ENCODE measurements at regions not wholly inside any gene's neighbourhood (a gene's known extent, or its start where the extent isn't known, plus 50 kb on each side); places are given as distances from the start of the nearest gene placed in this dataset.
"Not testable (repeated sequence)": the region's sequence is repeated elsewhere in the genome, so short reads cannot be mapped to it uniquely, and the experiment has no call there.

GRCh38 chr13:88739195-88739594, 1068.0 kb downstream of the SLITRK5 start:
- no peak for DNase-seq

DNA sequence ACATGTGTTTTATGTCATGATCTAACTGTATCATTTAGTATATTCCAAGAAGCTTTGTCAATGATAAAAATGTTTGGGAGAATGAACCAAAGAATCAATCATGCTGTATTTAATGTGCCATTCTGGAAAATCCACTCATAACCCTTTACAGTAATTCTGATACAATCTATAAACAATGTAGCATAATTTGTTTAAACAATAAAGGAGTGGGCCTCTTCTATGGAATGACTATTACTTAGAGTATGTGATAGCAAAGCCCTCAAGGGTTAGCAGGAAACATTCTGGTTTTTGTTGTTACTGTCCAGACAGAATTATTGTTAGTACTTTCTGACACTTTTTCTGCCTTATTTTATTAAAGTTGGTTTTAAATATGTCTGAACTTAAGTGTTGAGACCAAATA, 1073.1 kb downstream of the SLITRK5 start:
- DNase-seq: no peak

DNA sequence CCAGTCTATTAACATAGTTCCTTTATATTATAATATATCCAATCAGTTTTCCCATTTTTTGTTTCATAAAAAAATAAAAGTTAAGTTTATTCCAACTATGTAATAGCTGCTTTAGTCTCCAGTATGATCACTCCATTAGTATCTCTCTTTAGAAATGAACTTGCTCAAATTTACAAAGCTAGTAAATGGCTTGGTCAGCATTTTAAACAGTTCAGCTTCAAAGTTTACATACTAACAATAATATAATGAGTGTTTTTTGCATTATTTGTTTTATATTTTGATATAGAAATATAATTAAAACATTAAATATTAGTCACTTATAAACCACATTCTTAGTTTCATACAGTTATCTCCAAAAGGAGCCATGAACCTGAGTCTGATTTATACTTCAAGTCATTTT, 1073.8 kb downstream of the SLITRK5 start:
- no peak for DNase-seq

- peak; percentile 27 for DNase-seq
Measured at GRCh38 chr13:88752041-88752440, 1080.9 kb downstream of the SLITRK5 start.

DNA sequence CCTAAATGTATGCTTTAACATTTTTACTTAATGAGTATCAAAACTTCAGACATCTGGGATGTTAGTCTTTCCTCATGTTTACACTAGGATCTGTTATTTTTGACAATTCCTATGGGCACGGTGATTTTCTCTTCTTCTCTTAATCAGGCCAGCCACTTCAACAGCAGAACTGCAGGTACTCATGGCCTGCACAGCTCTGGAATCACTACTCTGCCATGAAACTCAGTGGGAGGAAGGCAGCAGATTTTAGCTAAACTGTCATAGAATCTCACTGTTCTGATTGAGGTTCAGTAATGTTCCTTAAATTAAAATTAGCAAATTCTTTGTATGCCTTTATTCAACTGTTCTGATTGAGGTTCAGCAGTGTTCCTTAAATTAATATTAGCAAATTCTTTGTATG, 1083.0 kb downstream of the SLITRK5 start:
- no peak for DNase-seq

DNA sequence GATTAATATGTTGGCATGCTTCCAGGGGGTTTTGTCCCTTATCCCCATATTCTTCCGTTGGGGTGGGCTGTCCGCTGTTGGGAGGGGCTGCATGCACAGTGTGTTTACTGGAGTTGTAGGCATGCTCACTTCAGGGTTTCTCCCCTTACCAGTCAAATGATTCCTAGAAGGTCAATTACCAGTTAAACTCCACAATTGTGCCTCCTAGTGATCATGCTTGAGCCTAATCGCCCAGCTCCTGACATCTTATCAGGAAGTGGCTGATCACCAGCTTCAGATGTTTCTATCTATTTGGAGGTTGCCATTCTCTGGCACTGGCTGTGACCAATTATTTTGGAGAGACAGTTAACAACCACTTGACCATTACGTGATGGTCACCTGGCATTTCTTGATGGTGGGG, 1090.0 kb downstream of the SLITRK5 start:
- DNase-seq: no peak

DNA sequence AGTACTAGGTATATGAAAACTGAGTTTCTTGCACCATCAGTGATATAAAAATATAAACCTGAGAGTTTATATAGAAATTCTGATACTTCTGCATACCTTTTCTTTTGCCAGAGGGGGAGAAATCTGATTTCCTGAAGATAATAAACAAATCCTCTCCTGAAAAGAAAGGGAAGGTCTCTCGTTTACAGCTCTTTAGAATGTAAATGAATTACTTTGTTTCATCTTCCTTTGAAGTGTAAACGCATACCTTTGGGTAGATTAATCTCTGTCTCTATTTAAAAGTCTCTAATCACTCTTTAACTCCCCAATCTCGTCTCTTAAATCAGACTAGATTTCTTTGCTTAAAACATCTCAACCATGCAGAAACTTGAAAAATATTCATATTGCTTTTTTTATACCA, 1092.9 kb downstream of the SLITRK5 start:
- DNase-seq: no peak

DNA sequence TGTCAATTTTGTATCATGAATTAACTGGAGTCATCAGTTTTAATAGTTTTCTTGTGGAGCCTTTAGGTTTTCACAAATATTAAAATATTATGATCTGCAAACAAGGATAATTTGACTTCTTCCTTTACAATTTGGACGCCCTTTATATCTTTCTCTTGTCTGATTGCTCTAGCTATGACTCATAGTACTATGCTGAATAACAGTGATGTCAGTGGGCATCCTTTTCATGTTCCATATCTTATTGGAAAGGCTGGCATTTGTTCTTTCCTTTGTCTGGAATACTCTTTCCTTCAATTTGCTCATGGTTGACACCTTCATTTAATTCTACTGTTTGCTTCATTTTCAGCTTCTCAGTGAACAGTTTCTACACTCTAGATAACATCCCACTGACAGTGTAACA, 1129.3 kb downstream of the SLITRK5 start:
- DNase-seq: peak; percentile 35

GRCh38 chr13:88801361-88801760, 1130.2 kb downstream of the SLITRK5 start:
- DNase-seq: no peak

- DNase-seq: no peak
Measured at GRCh38 chr13:88802886-88803285, 1131.7 kb downstream of the SLITRK5 start.

DNA sequence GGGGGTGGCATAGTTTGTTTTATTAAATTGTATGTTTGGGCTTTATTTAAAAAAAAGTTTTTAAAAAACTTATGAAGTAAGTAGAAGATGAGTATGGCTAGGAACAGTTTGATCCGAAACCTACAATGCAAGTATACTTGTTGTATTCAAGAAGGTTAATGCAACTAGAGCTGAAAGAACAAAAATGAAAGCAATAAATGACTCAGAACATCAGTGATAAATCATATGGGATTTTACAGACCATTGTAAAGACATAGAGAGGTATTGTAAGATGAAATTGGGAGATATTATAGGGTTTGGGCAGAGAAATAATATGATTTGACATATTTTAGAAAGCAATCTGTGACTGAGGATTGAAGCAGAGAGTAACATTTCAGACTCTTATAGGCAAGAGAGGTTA, 1135.3 kb downstream of the SLITRK5 start:
- no peak for DNase-seq

DNA sequence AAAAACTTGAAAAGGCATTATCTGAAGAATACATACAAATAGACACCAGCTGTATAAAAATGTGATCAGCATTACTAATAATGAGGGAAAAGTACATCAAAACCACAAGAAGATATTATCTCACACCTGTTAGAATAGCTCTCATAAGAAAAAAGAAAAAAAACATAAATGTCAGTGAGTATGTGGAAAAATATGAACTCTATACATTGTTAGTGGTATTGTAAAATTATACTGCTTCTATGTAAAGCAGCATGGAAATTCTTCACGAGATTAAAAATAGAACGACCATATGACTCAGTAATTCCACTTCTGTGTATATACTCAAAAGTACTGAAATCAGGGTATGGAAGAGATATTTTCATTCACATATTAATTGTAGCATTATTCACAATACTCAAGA, 1146.4 kb downstream of the SLITRK5 start:
- no peak for DNase-seq

GRCh38 chr13:88823114-88823513, 1151.9 kb downstream of the SLITRK5 start:
- no peak for DNase-seq

DNA sequence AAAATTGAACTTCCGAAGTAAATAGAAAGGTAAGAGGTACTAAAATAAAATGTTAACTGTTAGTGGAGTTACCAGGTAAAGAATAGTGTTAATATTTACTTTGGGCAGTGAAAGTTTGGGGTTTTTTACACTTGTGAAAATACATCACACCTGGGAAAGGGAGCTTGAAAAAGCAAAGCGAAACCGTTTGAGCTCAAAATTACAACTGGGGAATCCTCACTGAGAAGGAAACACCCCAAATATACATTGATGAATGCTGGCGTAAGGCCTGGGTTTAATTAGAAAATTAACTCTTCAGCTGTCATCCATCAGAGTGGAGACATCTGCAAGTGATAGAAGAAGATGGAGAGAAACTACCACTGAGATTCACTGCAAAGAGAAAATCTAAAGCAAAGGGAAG, 1153.0 kb downstream of the SLITRK5 start:
- no peak for DNase-seq

DNA sequence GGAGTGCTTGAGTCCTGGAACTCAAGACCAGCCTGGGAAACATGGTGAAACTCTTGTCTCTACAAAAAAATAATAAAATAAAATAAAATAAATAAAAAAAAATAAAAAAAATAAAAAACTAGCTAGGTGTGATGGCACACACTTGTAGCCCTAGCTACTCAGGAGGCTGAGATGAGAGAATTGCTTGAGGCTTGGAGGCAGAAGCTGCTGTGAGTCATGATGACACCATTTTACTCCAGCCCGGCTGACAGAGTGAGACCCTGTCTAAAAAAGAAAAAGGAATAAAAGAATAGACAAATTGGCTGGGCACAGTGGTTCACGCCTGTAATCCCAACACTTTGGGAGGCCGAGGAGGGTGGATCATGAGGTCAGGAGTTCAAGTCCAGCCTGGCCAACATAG, 1168.9 kb downstream of the SLITRK5 start:
- DNase-seq: no peak

DNA sequence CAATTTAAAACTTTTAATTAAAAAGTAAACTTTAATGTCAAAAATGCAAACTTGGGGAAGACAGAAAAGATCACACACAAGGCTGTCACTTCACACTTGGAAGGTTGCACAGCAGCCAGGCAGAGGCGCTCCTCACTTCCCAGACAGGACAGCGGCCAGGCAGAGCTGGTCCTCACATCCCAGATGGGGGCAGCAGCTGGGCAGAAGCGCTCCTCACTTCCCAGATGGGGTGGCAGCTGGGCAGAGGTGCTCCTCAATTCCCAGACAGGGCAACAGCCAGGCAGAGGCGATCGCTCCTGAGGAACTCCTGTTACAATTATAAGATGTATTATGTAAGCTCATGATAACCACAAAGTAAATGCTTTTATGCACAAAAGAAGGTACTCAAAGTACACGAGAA, 1181.1 kb downstream of the SLITRK5 start:
- not testable (repeated sequence) for DNase-seq

- DNase-seq: peak; percentile 75
Measured at GRCh38 chr13:88857256-88857655, 1186.1 kb downstream of the SLITRK5 start.

GRCh38 chr13:88862095-88862620, 1191.0 kb downstream of the SLITRK5 start:
- DNase-seq: peak; percentile 88

- no peak for DNase-seq
Measured at GRCh38 chr13:88863116-88863515, 1191.9 kb downstream of the SLITRK5 start.

DNA sequence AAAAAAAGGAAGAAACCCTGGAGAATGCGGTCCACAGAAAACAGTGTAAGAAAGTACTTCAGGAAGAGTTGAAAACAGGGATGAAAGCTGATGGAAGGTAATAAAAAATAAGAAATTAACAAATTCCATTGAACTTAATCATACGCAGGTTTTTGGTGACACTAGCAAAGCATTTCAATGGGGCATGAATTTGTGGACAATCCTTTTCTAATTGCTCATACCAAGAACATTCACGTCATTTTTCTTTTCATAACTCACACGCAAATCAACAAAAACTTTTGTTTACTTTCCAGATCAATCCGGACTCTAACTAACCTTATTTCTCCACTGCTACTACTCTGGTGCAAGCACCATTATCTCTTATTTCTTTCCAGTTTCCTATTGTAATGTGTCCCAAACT, 1195.0 kb downstream of the SLITRK5 start:
- no peak for DNase-seq

DNA sequence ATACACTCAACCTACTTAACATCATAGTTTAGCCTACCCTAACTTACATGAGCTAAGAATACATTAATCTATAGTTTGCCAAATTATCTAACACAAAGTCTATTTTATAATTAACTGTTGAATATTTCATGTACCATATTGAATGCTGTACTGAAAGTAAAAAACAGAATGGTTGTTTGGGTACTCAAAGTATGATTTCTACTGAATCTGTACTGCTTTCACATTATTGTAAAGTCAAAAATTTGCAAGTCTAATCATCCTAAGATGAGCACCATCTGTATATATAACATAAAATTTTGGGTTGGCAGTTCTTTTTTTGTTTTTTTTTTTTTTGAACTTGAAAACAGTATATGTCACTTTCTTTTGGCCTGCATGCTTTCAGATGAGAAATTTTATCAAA, 1212.6 kb downstream of the SLITRK5 start:
- no peak for DNase-seq

- DNase-seq: no peak
Measured at GRCh38 chr13:88887045-88887662, 1216.0 kb downstream of the SLITRK5 start.

GRCh38 chr13:88895261-88895941, 1224.2 kb downstream of the SLITRK5 start:
- no peak for DNase-seq

DNA sequence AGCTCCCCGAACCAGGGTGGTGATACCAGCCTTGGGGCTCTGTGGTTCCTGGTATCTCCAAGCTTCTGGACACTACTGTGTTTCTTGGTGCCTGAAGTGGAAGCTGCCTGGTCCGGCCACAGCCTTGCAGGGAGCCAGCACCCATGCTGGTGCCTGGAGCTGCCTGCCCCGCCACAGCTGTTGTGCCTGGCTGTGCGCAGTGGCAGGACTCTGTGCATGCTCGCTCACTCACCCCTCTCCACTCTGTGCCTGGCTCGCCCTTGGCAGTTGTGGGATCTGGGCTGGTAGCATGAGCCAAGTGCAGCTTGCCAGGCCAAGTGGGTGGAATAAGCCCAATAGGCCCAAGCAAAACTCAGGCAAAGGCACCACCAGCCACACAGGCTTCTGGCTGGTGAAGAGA, 1225.3 kb downstream of the SLITRK5 start:
- no peak for DNase-seq

DNA sequence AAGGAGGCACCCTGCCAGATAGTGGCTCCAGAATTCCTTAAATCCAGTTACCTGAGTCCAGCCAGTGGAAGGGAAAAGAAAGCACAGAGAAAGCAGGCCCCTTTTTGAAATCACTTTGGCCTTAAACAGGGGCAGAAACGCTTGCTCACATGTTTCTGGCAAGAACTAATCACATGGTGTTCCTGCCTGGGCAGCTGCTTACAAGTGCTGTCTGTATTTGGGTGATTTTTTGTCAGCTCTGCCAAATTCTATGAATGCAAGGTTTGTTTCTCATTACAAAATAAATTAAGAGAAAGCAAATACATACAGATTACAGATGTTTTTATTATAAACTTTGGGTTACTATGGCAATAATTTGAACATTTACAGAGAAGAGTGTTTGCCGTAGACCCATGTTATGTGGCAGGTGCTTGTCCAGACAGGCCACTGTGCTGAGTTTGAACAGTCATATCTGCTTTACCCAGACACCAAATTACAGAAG, 1237.8 kb downstream of the SLITRK5 start:
- DNase-seq: peak; percentile 72

Measured in DMS153 (cell line).